Karpas-422 (cell line): ENCODE measurements at regions not wholly inside any gene's neighbourhood (a gene's known extent, or its start where the extent isn't known, plus 50 kb on each side); places are given as distances from the start of the nearest gene placed in this dataset.

Experiments used
- DNase-seq: peaks from one replicate; pipeline ENCODE4 v3.0.0-alpha.2; 2015
- H2AFZ ChIP-seq: fragments of 200-600 bp; sonication (generic); 2 replicates; pipeline ENCODE4 v1.6.1; 2014; ENCODE audit warnings: antibody characterized with exemption, low read length, mixed read lengths
- H3K27ac ChIP-seq: fragments of 200-600 bp; sonication (generic); 2 replicates; pipeline ENCODE4 v1.5.1; 2014; ENCODE audit warnings: mild to moderate bottlenecking, low read length, moderate library complexity
- H3K27me3 ChIP-seq: fragments of 200-600 bp; sonication (generic); 2 replicates; pipeline ENCODE4 v1.6.1; 2014; ENCODE audit warnings: low read length, mixed read lengths
- H3K36me3 ChIP-seq: fragments of 200-600 bp; sonication (generic); 2 replicates; pipeline ENCODE4 v1.6.1; 2014; ENCODE audit warnings: low read length, mixed read lengths; ENCODE audit not compliant: insufficient read depth
- H3K4me1 ChIP-seq: fragments of 200-600 bp; sonication (generic); 2 replicates; pipeline ENCODE4 v1.6.1; 2014; ENCODE audit warnings: mild to moderate bottlenecking, low read length, mixed read lengths
- H3K4me2 ChIP-seq: fragments of 200-600 bp; sonication (generic); 2 replicates; pipeline ENCODE4 v1.6.1; 2014; ENCODE audit warnings: low read length, low read depth, mild to moderate bottlenecking; ENCODE audit not compliant: poor library complexity, severe bottlenecking
- H3K4me3 ChIP-seq: fragments of 200-600 bp; sonication (generic); 2 replicates; pipeline ENCODE4 v1.5.1; 2014; ENCODE audit warnings: mild to moderate bottlenecking, antibody characterized with exemption, low read length, mixed read lengths
- H3K79me2 ChIP-seq: fragments of 200-600 bp; sonication (generic); 2 replicates; pipeline ENCODE4 v1.6.1; 2014; ENCODE audit warnings: mild to moderate bottlenecking, low read length, mixed read lengths
- H3K9ac ChIP-seq: fragments of 200-600 bp; sonication (generic); 2 replicates; pipeline ENCODE4 v1.6.0; 2014; ENCODE audit warnings: low read length
- H3K9me2 ChIP-seq: fragments of 200-600 bp; sonication (generic), shearing (Covaris generic); replicated peaks from 2 replicates; pipeline ENCODE4 v1.6.0; 2014; ENCODE audit warnings: mild to moderate bottlenecking, low read length, moderate library complexity; ENCODE audit not compliant: insufficient read depth
- H3K9me3 ChIP-seq: fragments of 300-700, 200-600 bp; sonication (generic); 2 replicates; pipeline ENCODE4 v1.6.1; 2014; ENCODE audit warnings: low read length, mixed read lengths
- H4K20me1 ChIP-seq: fragments of 200-600 bp; sonication (generic); 2 replicates; pipeline ENCODE4 v1.6.1; 2014; ENCODE audit warnings: mild to moderate bottlenecking, antibody characterized with exemption, low read length, low read depth; ENCODE audit not compliant: insufficient read depth

DNA sequence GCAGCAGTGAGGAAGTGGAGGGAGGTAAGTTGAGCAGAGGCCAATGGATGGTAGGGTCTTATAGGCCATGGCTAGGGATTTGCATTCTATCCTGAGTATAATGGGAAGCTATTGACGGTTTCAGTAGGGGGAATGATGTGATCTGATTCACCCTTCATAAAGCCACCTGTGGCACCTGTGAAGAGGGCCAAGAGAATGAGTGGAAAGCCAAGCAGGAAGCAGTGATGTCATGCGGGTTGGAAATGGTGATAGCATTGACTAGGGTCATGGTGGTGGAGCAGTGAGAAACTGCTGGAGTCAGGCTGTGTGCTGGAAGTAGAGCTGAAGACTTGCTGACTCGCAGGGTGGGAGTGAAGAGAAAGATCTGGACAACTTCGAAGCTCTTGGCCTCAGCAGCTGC is 111.7 kb downstream of the MARCHF4 start:
- H3K4me3 ChIP-seq = no peak overlapping the region
- no peak overlapping the region for H3K9ac ChIP-seq
- no peaks in the 10 kb centered on the region for H3K27me3 ChIP-seq

DNA sequence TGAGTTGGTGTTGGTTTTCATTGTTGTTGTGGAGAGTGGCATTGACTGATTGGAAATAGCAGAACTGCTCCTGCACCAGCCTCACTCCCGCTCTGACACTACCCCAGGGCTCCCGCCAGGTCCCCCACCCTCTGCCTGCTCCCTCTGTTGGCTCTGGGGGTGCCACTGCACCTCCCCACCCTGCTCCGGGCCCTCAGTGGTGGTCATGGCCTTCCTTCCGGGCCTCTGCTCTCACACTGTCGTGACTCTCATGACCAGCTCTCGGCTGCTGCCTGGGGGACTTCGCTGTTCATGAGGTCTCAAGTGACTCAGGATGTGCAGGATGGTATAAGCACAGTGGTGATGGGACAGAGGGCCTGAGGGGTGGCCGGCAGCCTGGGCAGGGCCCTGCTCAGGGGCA is 113.2 kb downstream of the MARCHF4 start:
- Histone ChIP-seq H3K4me1 (no peaks in the 10 kb centered on the region), H3K36me3 (no peaks in the 10 kb centered on the region), H3K9me3 (no peaks in the 10 kb centered on the region), H3K9me2 (no peaks in the 10 kb centered on the region), H3K4me2 (no peak overlapping the region), H3K27me3 (no peaks in the 10 kb centered on the region), H3K4me3 (no peak overlapping the region), H3K27ac (no peak overlapping the region), H3K9ac (no peak overlapping the region), H4K20me1 (no peaks in the 10 kb centered on the region), H3K79me2 (no peaks in the 10 kb centered on the region), H2AFZ (no peak overlapping the region)
- no peak for DNase-seq

More for the DNA sequence above, 111.7 kb downstream of the MARCHF4 start:
- H3K9me3 ChIP-seq = no peaks in the 10 kb centered on the region
- no peaks in the 10 kb centered on the region for H3K36me3 ChIP-seq
- no peak overlapping the region for H2AFZ ChIP-seq
- H4K20me1 ChIP-seq = no peaks in the 10 kb centered on the region
- H3K79me2 ChIP-seq = no peaks in the 10 kb centered on the region
- no peak overlapping the region for H3K4me2 ChIP-seq
- no peaks in the 10 kb centered on the region for H3K4me1 ChIP-seq
- H3K9me2 ChIP-seq = no peaks in the 10 kb centered on the region
- no peak for DNase-seq
- no peak overlapping the region for H3K27ac ChIP-seq

DNA sequence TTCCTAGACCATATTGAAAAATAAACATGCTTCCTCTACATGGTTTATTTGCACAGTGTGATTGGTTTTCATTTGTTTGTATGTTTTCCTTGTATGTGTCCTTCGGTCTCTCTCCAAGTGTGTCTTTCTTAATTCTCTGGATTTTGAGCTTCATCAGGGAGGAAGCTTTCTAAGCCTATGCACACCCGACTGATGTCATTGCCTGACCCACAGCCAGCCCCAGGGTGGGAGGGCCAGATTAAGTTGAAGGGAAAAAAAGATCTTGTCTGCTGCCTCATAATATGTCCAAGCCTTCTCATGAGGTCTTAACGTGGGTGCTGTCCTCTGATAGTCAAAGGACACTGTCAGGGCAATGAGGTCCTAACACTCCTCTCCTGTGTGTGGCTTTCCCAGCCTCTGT is 115.2 kb downstream of the MARCHF4 start:
- Histone ChIP-seq H4K20me1 (no peaks in the 10 kb centered on the region), H3K9ac (no peak overlapping the region), H3K9me2 (no peaks in the 10 kb centered on the region), H3K4me1 (no peaks in the 10 kb centered on the region), H3K9me3 (no peaks in the 10 kb centered on the region), H3K79me2 (no peaks in the 10 kb centered on the region), H3K4me3 (no peak overlapping the region), H3K27ac (no peak overlapping the region), H2AFZ (no peak overlapping the region), H3K4me2 (no peak overlapping the region), H3K27me3 (no peaks in the 10 kb centered on the region), H3K36me3 (no peaks in the 10 kb centered on the region)
- DNase-seq = no peak
